ENCODE measurements at regions not wholly inside any gene's neighbourhood (a gene's known extent, or its start where the extent isn't known, plus 50 kb on each side); places are given as distances from the start of the nearest gene placed in this dataset.

DNA sequence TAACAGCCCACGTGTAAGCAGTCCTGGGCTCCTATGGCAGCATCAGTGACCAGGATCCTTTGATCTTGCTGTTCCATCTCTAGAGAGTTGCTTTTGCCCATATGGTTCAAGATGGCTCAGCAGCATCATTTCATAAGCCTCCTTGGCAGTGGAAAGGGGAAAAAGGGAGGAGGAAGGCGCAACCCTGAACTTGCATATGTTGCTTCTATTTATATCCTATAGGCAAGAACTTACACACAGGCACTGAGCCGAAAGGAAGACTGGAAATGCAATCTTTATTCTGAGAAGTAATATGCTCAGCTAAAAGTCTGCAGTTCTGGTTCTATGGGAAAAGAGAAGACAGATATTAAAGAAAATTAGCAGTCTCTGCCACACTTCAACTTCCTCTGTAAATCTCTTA is 167.7 kb upstream of the PLXNC1 start:
- TF ChIP-seq ZFX (IDR thresholded peaks at IDR 0.05; ENCODE audit: borderline replicate concordance), result no peak
- TF ChIP-seq, protein P1, sequence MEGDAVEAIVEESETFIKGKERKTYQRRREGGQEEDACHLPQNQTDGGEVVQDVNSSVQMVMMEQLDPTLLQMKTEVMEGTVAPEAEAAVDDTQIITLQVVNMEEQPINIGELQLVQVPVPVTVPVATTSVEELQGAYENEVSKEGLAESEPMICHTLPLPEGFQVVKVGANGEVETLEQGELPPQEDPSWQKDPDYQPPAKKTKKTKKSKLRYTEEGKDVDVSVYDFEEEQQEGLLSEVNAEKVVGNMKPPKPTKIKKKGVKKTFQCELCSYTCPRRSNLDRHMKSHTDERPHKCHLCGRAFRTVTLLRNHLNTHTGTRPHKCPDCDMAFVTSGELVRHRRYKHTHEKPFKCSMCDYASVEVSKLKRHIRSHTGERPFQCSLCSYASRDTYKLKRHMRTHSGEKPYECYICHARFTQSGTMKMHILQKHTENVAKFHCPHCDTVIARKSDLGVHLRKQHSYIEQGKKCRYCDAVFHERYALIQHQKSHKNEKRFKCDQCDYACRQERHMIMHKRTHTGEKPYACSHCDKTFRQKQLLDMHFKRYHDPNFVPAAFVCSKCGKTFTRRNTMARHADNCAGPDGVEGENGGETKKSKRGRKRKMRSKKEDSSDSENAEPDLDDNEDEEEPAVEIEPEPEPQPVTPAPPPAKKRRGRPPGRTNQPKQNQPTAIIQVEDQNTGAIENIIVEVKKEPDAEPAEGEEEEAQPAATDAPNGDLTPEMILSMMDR (IDR thresholded peaks at IDR 0.05), result no peak
